C4-2B (cell line): ENCODE measurements at regions not wholly inside any gene's neighbourhood (a gene's known extent, or its start where the extent isn't known, plus 50 kb on each side); places are given as distances from the start of the nearest gene placed in this dataset.
"Not testable (repeated sequence)": the region's sequence is repeated elsewhere in the genome, so short reads cannot be mapped to it uniquely, and the experiment has no call there.

ENCODE experiments used
- H3K27ac ChIP-seq: fragments of 450-650 bp; 2 replicates; pipeline ENCODE4 v1.5.1; 2017
- ZFX ChIP-seq: fragments of 450-650 bp; IDR thresholded peaks from 2 replicates; pipeline ENCODE4 v1.6.1; 2017
- TF ChIP-seq, protein P1 (sequence below): fragments of 450-650 bp; conservative IDR thresholded peaks from 2 replicates; pipeline ENCODE4 v1.5.1; 2017; ENCODE audit warnings: mild to moderate bottlenecking

DNA sequence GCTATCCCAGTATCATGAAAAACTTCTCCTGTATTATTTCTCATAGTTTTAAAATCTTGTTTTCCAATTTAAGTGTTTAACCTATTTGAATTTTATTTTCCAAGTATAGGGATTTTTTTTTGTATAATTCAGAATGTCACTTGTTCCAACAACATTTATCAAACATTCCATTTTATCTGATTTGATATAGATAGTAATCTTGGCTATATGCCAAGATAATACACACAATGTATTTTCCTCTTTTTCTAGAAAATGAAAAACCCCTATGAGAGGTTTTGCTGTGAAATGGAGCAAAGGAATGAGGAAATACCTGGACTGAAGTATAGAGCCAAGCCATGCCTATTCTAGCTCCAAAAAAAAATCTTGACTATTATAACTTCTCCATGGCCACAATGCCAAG lies 628.9 kb downstream of the HTR1B start:
- no peak for TF ChIP-seq ZFX
- TF ChIP-seq, protein P1, sequence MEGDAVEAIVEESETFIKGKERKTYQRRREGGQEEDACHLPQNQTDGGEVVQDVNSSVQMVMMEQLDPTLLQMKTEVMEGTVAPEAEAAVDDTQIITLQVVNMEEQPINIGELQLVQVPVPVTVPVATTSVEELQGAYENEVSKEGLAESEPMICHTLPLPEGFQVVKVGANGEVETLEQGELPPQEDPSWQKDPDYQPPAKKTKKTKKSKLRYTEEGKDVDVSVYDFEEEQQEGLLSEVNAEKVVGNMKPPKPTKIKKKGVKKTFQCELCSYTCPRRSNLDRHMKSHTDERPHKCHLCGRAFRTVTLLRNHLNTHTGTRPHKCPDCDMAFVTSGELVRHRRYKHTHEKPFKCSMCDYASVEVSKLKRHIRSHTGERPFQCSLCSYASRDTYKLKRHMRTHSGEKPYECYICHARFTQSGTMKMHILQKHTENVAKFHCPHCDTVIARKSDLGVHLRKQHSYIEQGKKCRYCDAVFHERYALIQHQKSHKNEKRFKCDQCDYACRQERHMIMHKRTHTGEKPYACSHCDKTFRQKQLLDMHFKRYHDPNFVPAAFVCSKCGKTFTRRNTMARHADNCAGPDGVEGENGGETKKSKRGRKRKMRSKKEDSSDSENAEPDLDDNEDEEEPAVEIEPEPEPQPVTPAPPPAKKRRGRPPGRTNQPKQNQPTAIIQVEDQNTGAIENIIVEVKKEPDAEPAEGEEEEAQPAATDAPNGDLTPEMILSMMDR, result no peak

DNA sequence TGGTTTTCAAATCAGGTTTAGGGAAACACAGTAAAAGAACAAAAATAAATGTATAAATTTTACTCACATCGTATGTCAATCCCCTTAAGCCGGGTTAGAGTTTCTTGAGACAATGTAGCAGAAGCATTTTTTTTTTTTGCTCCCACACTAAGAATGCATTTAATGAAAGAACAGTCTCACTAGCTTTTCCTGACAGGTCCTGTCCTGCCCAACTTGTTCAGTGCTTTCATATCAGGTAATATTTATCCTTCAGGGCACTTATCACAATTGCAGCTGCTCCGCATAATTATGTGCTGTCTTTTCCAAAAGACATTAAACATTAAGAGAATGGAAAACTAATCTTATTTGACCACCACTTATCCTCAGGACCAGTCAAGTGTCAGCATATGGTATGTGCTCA lies 632.0 kb downstream of the HTR1B start:
- no peak for TF ChIP-seq ZFX
- TF ChIP-seq, protein P1, result no peak
- no peak overlapping the region for H3K27ac ChIP-seq

More for the DNA sequence above, 628.9 kb downstream of the HTR1B start:
- H3K27ac ChIP-seq, result no peak overlapping the region

DNA sequence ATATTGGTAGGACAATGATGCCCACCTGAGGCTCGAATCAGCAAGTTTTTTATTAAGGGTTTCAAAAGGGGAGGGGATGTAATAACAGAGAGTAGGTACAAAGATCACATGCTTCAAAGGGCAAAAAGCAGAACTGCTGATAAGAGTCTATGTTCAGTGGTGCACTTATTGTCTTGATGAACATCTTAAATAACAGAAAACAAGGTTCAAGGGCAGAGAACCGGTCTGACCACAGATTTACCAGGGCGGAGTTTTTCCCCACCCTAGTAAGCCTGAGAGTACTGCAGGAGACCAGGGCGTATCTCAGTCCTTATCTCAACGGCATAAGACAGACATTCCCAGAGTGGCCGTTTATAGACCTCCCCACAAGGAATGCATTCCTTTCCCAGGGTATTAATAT lies 639.7 kb downstream of the HTR1B start:
- not testable (repeated sequence) for H3K27ac ChIP-seq

DNA sequence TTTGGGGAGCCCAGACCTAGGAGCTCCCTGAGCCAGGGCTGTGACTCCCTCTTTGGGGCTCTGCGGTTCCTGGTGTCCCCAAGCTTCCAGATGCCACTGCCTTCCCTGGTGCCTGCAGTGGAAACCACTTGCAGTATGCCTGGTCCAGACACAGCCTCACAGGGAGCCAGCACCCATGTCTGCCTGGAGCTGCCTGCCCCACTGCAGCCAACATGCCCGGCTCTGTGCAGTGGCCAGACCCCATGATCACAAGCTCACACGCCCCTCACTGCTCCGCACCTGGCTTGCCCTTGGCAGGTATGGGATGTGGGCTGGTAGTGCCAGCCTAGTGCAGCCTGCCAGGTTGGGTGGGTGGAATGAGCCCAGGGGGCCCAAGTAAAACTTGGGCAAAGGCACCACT lies 644.8 kb downstream of the HTR1B start:
- no peak for TF ChIP-seq ZFX
- TF ChIP-seq, protein P1, result no peak
- peak overlapping the region; percentile 62; the same call in 1 of the 2 replicates for H3K27ac ChIP-seq

DNA sequence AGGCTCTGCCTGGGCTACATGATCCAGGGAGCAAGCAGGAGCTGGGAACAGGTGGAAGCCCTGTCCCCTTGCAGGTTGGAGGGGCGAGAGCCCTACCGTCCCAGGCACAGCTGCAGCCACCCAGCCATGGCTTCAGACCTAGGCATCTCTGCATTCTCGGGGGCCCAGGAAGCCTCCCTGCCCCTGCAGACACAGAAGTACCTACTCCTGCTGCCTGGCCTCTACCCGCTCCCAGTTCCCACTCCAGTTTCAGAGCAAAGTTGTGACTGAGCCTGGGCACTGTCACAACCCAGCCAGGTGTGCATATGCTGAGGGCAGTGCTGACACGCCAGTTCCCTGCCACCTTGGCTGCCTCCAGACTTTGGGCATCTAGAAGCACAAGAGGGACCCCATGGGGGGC lies 645.9 kb downstream of the HTR1B start:
- H3K27ac ChIP-seq, result peak overlapping the region; percentile 62; the same call in 1 of the 2 replicates
- TF ChIP-seq, protein P1, result no peak
- TF ChIP-seq ZFX, result no peak

DNA sequence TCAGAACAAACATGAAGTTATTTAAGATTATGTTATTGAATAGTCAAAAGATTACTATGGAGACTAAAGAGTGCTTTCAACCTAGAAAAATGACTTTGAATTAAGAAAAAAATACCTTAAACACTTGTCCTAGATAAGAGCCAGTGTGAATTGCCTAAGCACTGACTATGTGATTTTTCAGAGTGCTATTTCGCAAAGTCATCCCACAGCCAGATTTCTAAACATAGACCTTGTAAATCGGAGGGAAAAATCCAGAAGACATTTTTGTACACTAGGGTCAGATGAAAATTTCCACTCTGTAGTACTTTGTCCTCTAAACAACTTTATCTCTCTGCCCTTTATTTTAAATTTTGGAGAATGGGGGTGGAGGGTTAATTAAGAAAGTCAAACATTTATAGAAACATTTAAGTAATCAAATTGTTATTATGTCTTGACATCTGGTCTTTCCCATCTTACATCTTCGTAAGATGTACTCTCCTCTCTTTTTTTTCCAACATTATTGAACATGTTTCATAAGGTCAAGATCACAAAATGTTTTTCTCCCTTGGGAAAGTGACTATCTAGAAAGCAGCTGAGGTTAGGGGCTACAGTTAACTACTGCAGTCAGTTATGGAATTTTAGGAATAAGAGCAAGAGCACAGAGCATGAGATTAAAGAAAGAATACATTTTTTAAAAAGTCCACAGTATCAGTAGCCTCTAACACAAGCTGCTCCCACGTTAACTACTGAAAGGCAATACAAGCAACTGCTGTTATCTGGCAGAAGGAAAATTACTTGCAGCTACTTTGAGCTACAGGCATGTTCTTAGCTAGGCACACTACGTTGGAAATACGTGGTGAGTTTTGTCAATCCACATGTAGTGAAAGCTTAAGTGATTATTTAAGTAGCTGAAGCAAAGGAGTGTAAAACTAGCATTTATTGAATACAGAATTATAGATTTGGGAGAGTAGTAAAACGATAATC lies 648.5 kb downstream of the HTR1B start:
- TF ChIP-seq ZFX, result no peak
- TF ChIP-seq, protein P1, result no peak
- no peak overlapping the region for H3K27ac ChIP-seq

DNA sequence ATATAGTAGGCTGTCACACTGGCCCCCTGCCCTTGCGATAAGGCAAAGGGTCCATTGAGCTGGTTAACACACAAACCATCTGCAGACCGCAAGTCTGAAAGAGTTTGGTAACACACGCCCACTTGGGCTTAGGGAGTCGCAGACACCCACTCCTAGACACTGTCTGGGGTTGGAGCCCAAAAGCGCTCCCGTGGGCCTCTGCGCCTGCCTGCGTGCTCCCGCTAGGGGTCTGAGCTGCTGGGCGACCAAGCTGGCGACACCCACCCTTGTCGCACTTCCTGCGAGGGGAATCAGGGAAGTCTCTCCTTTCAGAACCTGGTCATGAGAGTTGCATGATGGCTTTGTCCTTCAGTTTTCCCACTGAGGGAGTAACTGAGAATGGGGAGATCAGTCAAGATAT lies 653.0 kb downstream of the HTR1B start:
- no peak overlapping the region for H3K27ac ChIP-seq
- TF ChIP-seq ZFX, result no peak
- TF ChIP-seq, protein P1, result no peak
